T-cell (primary cell): ENCODE measurements at regions not wholly inside any gene's neighbourhood (a gene's known extent, or its start where the extent isn't known, plus 50 kb on each side); places are given as distances from the start of the nearest gene placed in this dataset.
A peak's percentile ranks its signal among the peaks of the same experiment; 100 is the strongest.
"Not testable (repeated sequence)": the region's sequence is repeated elsewhere in the genome, so short reads cannot be mapped to it uniquely, and the experiment has no call there.

Experiments
- ATAC-seq, 4 experiments: fragments of 200-7000 bp in 3 of 4; fragments of 150-1000 bp in 1 of 4; cut with Tn5 transposase; replicated peaks in 1 of 4; 1 replicate in 3 of 4; 2 replicates in 1 of 4; pipeline ENCODE4 v1.10.0; 2021; ENCODE audit warnings: moderate library complexity in 3 of 4, mild to moderate bottlenecking in 2 of 4, moderate number of reproducible peaks in 1 of 4
- CTCF ChIA-PET, 2 donors: fragments of 300-600 bp; sonication (Branson Sonifier 250); formaldehyde crosslinking; loops; one replicate each; lab custom pipeline; 2022; ENCODE audit warnings: antibody characterized with exemption in 2 of 2; lab: Charles Lee
- POLR2A ChIA-PET, 2 donors: fragments of 300-600 bp; sonication (Branson Sonifier 250); formaldehyde crosslinking; loops; one replicate each; lab custom pipeline; 2022; ENCODE audit warnings: antibody characterized with exemption in 2 of 2; lab: Charles Lee
- DNase-seq, 35 experiments: peaks; one replicate each; pipeline versions ENCODE4 v3.0.0 to v3.0.0-alpha.2; 2013 to 2023
- H3K27ac ChIP-seq: one replicate; pipeline ENCODE4 v1.5.1; 2013; ENCODE audit warnings: low read length
- H3K27me3 ChIP-seq, 2 experiments: replicated peaks in 1 of 2; 1 replicate in 1 of 2; 2 replicates in 1 of 2; pipeline versions ENCODE4 v1.6.1 to v1.7.0; 2013; ENCODE audit warnings: low read length in 1 of 2, mixed read lengths in 1 of 2; ENCODE audit not compliant: control insufficient read depth in 2 of 2, insufficient read depth in 2 of 2; ENCODE audit errors: extremely low read depth in 1 of 2
- H3K36me3 ChIP-seq, 2 donors: 1 replicate in 1 of 2; 2 replicates in 1 of 2; pipeline versions ENCODE4 v1.6.1 to v1.7.0; 2013; ENCODE audit warnings: low read length in 1 of 2; ENCODE audit not compliant: control insufficient read depth in 2 of 2, insufficient read depth in 1 of 2; ENCODE audit errors: extremely low read depth in 1 of 2
- H3K4me1 ChIP-seq, 2 experiments: 1 replicate in 1 of 2; 2 replicates in 1 of 2; pipeline versions ENCODE4 v1.6.1 to v1.7.0; 2013; ENCODE audit warnings: low read length in 2 of 2, mixed read lengths in 1 of 2; ENCODE audit not compliant: insufficient read depth in 2 of 2, control insufficient read depth in 1 of 2; ENCODE audit errors: extremely low read depth in 1 of 2
- H3K4me3 ChIP-seq, 2 donors: 1 replicate in 1 of 2; 2 replicates in 1 of 2; pipeline versions ENCODE4 v1.5.1 to v1.7.0; 2013; ENCODE audit warnings: mild to moderate bottlenecking in 2 of 2, low read length in 1 of 2, moderate library complexity in 1 of 2; ENCODE audit not compliant: control insufficient read depth in 1 of 2; ENCODE audit errors: extremely low read depth in 1 of 2
- H3K9me3 ChIP-seq: 2 replicates; pipeline ENCODE4 v1.7.0; 2013
- H3K27ac Mint-ChIP-seq, 2 donors: one replicate each; pipeline ENCODE4 v1.8.0; 2020 to 2021; ENCODE audit warnings: mild to moderate bottlenecking in 2 of 2, mixed read lengths in 2 of 2
- H3K27me3 Mint-ChIP-seq, 2 donors: one replicate each; pipeline ENCODE4 v1.8.0; 2021 to 2022; ENCODE audit warnings: mixed read lengths in 2 of 2
- H3K36me3 Mint-ChIP-seq: one replicate; pipeline ENCODE4 v1.8.0; 2021; ENCODE audit warnings: mixed read lengths
- H3K4me1 Mint-ChIP-seq, 3 donors: one replicate each; pipeline ENCODE4 v1.8.0; 2020 to 2022; ENCODE audit warnings: mixed read lengths in 3 of 3, mild to moderate bottlenecking in 1 of 3
- H3K4me3 Mint-ChIP-seq, 3 donors: one replicate each; pipeline ENCODE4 v1.8.0; 2020 to 2022; ENCODE audit warnings: mild to moderate bottlenecking in 3 of 3, mixed read lengths in 3 of 3, moderate library complexity in 3 of 3
- H3K9me3 Mint-ChIP-seq, 3 donors: one replicate each; pipeline ENCODE4 v1.8.0; 2020 to 2022; ENCODE audit warnings: mixed read lengths in 3 of 3
- WGBS: methylation state at CpG from one replicate; pipeline ENCODE4 v1.1.5; 2013; ENCODE audit warnings: missing lambda C conversion rate; ENCODE audit not compliant: insufficient coverage; 5-methylcytosine and 5-hydroxymethylcytosine counted together

DNA sequence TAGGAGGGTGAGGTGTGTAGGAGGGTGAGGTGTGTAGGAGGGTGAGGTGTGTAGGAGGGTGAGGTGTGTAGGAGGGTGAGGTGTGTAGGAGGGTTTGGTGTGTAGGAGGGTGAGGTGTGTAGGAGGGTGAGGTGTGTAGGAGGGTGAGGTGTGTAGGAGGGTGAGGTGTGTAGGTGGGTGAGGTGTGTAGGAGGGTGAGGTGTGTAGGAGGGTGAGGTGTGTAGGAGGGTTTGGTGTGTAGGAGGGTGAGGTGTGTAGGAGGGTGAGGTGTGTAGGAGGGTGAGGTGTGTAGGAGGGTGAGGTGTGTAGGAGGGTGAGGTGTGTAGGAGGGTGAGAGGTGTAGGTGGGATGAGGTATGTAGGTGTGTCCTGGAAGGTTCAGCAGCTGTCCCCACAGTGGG is 144.7 kb downstream of the DLL1 start:
- H3K4me1 ChIP-seq: peaks cover 16 to 51% of the 10 kb centered on the region in 2 experiments
- H3K4me1 Mint-ChIP-seq: peaks cover 47 to 54% (median 54%) of the 10 kb centered on the region in 3 donors
- H3K27me3 ChIP-seq, H3K9me3 Mint-ChIP-seq, POLR2A ChIA-PET, H3K27me3 Mint-ChIP-seq, H3K9me3 ChIP-seq, CTCF ChIA-PET, H3K27ac ChIP-seq, H3K36me3 ChIP-seq, ATAC-seq, H3K36me3 Mint-ChIP-seq, H3K4me3 ChIP-seq: not testable (repeated sequence)
- peak overlapping the region; percentile 90 to 91 for H3K27ac Mint-ChIP-seq
- DNase-seq: peak in 1 of 35 experiments; percentile 43
- H3K4me3 Mint-ChIP-seq: peak overlapping the region in 1 of 3 donors; percentile 78

GRCh38 chr6:170145716-170146115 is 145.2 kb downstream of the DLL1 start:
- H3K4me1 Mint-ChIP-seq: peaks cover 46 to 54% (median 53%) of the 10 kb centered on the region in 3 donors
- not testable (repeated sequence) for H3K4me3 Mint-ChIP-seq

GRCh38 chr6:170145272-170145592 is 145.6 kb downstream of the DLL1 start:
- H3K4me1 Mint-ChIP-seq: peaks cover 46 to 53% (median 52%) of the 10 kb centered on the region in 3 donors
- DNase-seq (no peak), ATAC-seq (no peak)
- peaks cover 2 to 8% (median 5%) of the 10 kb centered on the region in 3 donors for H3K9me3 Mint-ChIP-seq
- H3K4me3 ChIP-seq: no peak overlapping the region
- ChIA-PET POLR2A (interaction anchor here in 1 of 2 donors (0.6 kb wide), 1 partner anchor 28 kb away, joined by 3 read pairs; no protein-coding TSS in a partner anchor), CTCF (no interaction called here)
- H3K4me1 ChIP-seq: peaks cover 15 to 49% of the 10 kb centered on the region in 2 experiments
- no peaks in the 10 kb centered on the region for H3K36me3 Mint-ChIP-seq
- WGBS: 100% methylated on average over 1 of the region's 3 CpGs
- no peaks in the 10 kb centered on the region for H3K9me3 ChIP-seq
- no peak overlapping the region for H3K27ac ChIP-seq
- no peaks in the 10 kb centered on the region for H3K27me3 Mint-ChIP-seq
- peak overlapping the region in 1 of 2 donors; percentile 16 for H3K27ac Mint-ChIP-seq
- H3K27me3 ChIP-seq: peaks cover 0 to 3% of the 10 kb centered on the region in 2 experiments
- no peaks in the 10 kb centered on the region for H3K36me3 ChIP-seq
- H3K4me3 Mint-ChIP-seq: no peak overlapping the region

More at GRCh38 chr6:170145716-170146115, 145.2 kb downstream of the DLL1 start:
- H3K36me3 ChIP-seq, H3K9me3 Mint-ChIP-seq, H3K27ac ChIP-seq, H3K4me3 ChIP-seq, H3K9me3 ChIP-seq, H3K27me3 ChIP-seq, ATAC-seq, H3K27me3 Mint-ChIP-seq, H3K36me3 Mint-ChIP-seq, CTCF ChIA-PET: not testable (repeated sequence)
- H3K27ac Mint-ChIP-seq: peak overlapping the region; percentile 65 to 69
- peak in 3 of 35 experiments; percentile 17 to 25 (median 22) for DNase-seq
- peaks cover 16 to 51% of the 10 kb centered on the region in 2 experiments for H3K4me1 ChIP-seq
- POLR2A ChIA-PET: interaction anchor here in 1 of 2 donors (0.6 kb wide), 1 partner anchor 28 kb away, joined by 3 read pairs; no protein-coding TSS in a partner anchor
- WGBS: 0% methylated on average over 2 of the region's 3 CpGs

- 100% methylated on average over 1 of the region's 4 CpGs for WGBS
- H3K27ac Mint-ChIP-seq: peak overlapping the region; percentile 1 to 16
- no peaks in the 10 kb centered on the region for H3K27me3 Mint-ChIP-seq
- ChIA-PET CTCF (no interaction called here), POLR2A (interaction anchor here in 1 of 2 donors (0.6 kb wide), 1 partner anchor 29 kb away, joined by 3 read pairs; no protein-coding TSS in a partner anchor)
- H3K36me3 ChIP-seq: no peaks in the 10 kb centered on the region
- H3K9me3 Mint-ChIP-seq: peaks cover 2 to 8% (median 5%) of the 10 kb centered on the region in 3 donors
- H3K27me3 ChIP-seq: no peaks in the 10 kb centered on the region
- no peak overlapping the region for H3K27ac ChIP-seq
- peak overlapping the region in 1 of 3 donors; percentile 7 for H3K4me3 Mint-ChIP-seq
- DNase-seq: no peak
- H3K36me3 Mint-ChIP-seq: no peaks in the 10 kb centered on the region
- no peak for ATAC-seq
- H3K9me3 ChIP-seq: no peaks in the 10 kb centered on the region
- peaks cover 42 to 50% (median 49%) of the 10 kb centered on the region in 3 donors for H3K4me1 Mint-ChIP-seq
- peaks cover 14 to 44% of the 10 kb centered on the region in 2 experiments for H3K4me1 ChIP-seq
- H3K4me3 ChIP-seq: no peak overlapping the region
These were observed 146.2 kb downstream of the DLL1 start for GRCh38 chr6:170144571-170145271.

DNA sequence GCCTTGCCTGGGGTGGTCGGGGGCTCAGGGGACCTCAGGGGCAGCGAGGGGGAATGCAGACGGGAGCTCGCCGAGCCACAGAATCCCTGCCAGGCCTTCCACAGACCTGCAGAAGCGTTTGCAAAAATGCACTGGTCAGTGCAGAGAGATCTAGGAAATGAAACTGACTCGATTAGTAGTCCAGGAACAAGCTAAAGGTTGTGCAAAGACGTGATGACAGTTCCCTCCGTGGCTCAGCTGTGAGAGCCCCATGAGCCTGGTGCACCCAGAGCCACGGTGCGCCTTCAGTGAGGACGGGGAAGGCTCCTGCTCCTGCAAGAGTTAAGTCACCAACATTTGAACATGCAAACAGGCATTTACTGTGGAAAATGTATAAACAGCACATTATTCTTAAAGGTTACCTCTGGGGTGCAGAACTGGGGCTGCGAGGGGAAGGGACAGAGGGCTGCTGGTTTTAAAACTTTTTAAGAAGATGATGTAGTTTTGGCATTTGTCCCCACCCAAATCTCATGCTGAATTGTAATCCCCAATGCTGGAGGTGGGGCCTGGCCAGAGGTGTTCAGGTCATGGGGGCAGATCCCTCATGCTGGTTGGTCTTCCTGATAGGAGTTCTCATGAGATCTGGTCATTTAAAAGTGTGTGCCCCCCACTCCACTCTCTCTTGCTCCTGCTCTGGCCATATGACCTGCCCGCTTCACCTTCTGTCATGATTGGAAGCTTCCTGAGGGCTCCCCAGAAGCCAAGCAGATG is 147.3 kb downstream of the DLL1 start:
- H3K27ac ChIP-seq: no peak overlapping the region
- H3K9me3 ChIP-seq: no peaks in the 10 kb centered on the region
- 90% methylated on average over 10 of the region's 14 CpGs for WGBS
- peaks cover 7 to 33% of the 10 kb centered on the region in 2 experiments for H3K4me1 ChIP-seq
- no peak overlapping the region for H3K27ac Mint-ChIP-seq
- peaks cover 30 to 38% (median 38%) of the 10 kb centered on the region in 3 donors for H3K4me1 Mint-ChIP-seq
- no peaks in the 10 kb centered on the region for H3K36me3 ChIP-seq
- H3K27me3 ChIP-seq: no peaks in the 10 kb centered on the region
- peaks cover 2 to 8% (median 5%) of the 10 kb centered on the region in 3 donors for H3K9me3 Mint-ChIP-seq
- H3K36me3 Mint-ChIP-seq: no peaks in the 10 kb centered on the region
- ChIA-PET CTCF (no interaction called here), POLR2A (no interaction called here)
- ATAC-seq: no peak
- H3K4me3 Mint-ChIP-seq: no peak overlapping the region
- H3K27me3 Mint-ChIP-seq: no peaks in the 10 kb centered on the region
- DNase-seq: no peak
- no peak overlapping the region for H3K4me3 ChIP-seq

DNA sequence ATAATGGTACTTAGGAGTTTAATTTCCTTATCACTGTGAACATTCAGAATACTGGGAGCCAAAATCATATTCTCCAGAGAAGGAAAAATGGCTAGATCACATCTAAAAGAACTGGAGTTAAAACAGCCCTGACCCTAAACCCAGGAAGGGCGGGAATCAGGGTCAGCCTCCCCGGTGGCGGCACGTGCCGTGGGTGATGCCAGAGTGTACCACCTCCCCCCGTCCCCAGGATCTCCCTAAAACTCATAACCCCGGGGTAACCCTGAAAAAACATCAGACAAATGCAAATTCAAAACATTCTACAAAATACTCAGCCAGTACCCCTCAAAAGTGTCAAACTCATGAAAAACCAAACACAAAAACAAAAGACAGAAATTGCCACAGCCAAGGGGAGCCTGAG is 148.3 kb downstream of the DLL1 start:
- Mint-ChIP-seq H3K27me3 (no peaks in the 10 kb centered on the region), H3K9me3 (peaks cover 2 to 8% (median 5%) of the 10 kb centered on the region in 3 donors), H3K36me3 (no peaks in the 10 kb centered on the region), H3K4me3 (no peak overlapping the region), H3K4me1 (peaks cover 22 to 28% (median 28%) of the 10 kb centered on the region in 3 donors), H3K27ac (no peak overlapping the region)
- WGBS: 78% methylated on average over 6 of the region's 7 CpGs
- ChIA-PET POLR2A (no interaction called here), CTCF (no interaction called here)
- Histone ChIP-seq H3K36me3 (no peaks in the 10 kb centered on the region), H3K4me3 (no peak overlapping the region), H3K27ac (no peak overlapping the region), H3K27me3 (peaks cover 0 to under 1% of the 10 kb centered on the region in 2 experiments), H3K4me1 (peaks cover 2 to 23% of the 10 kb centered on the region in 2 experiments), H3K9me3 (no peaks in the 10 kb centered on the region)
- ATAC-seq (no peak), DNase-seq (no peak)
